ENCODE measurements at regions not wholly inside any gene's neighbourhood (a gene's known extent, or its start where the extent isn't known, plus 50 kb on each side); places are given as distances from the start of the nearest gene placed in this dataset.
"Not testable (repeated sequence)": the region's sequence is repeated elsewhere in the genome, so short reads cannot be mapped to it uniquely, and the experiment has no call there.

DNA sequence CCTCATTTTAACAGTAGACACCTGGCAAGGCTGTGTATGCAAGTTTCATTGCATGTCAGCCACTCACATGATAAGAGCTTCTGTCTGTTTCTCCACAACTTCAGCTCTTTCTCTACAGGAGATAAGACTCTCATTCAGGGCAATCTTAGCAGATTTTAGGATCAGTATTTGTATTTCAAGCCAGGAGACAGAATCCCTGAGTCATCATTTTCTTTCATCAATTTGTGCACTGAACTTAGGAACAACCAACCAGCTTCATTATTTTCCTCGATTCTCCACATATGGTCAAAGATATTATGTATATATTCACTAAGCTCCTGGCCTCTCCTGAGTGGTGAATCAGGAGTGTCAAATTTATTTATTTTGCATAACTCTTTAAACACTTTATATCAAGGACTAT is 181.8 kb upstream of the CCNH start:
- TF ChIP-seq, protein P1, sequence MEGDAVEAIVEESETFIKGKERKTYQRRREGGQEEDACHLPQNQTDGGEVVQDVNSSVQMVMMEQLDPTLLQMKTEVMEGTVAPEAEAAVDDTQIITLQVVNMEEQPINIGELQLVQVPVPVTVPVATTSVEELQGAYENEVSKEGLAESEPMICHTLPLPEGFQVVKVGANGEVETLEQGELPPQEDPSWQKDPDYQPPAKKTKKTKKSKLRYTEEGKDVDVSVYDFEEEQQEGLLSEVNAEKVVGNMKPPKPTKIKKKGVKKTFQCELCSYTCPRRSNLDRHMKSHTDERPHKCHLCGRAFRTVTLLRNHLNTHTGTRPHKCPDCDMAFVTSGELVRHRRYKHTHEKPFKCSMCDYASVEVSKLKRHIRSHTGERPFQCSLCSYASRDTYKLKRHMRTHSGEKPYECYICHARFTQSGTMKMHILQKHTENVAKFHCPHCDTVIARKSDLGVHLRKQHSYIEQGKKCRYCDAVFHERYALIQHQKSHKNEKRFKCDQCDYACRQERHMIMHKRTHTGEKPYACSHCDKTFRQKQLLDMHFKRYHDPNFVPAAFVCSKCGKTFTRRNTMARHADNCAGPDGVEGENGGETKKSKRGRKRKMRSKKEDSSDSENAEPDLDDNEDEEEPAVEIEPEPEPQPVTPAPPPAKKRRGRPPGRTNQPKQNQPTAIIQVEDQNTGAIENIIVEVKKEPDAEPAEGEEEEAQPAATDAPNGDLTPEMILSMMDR (IDR thresholded peaks at IDR 0.05; ENCODE audit: insufficient read depth, low read length, missing control alignments) = no peak
- ChIA-PET CTCF (no interaction called here), POLR2A (no interaction called here)
- H3K4me3 ChIP-seq (ENCODE audit: low read depth, low read length) = no peak overlapping the region
- DNase-seq (ENCODE audit: low read depth, low spot score) = no peak

DNA sequence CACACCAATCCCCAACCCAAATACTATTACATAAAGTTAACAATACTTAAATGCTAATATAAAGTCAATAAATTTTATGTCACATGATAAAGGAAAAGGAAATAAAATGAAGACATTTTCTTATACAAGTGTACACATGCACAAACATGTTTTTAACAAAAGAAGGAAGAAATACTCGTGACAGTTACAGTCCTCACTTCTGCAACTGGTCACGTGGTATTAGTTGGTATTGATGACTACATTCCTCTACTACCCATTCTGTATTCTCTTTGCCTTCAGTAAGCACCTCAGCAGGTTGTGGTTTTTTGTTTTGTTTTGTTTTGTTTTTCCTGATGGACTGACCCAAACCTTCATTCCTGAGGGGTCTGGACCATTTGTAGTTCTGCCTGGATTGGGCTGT is 176.9 kb upstream of the CCNH start:
- POLR2A ChIA-PET = no interaction called here
- TF ChIP-seq, protein P1 (IDR thresholded peaks at IDR 0.05; ENCODE audit: insufficient read depth, low read length, missing control alignments) = no peak
- H3K4me3 ChIP-seq (ENCODE audit: low read depth, low read length) = no peak overlapping the region
- DNase-seq (ENCODE audit: low read depth, low spot score) = no peak
- CTCF ChIA-PET = no interaction called here

DNA sequence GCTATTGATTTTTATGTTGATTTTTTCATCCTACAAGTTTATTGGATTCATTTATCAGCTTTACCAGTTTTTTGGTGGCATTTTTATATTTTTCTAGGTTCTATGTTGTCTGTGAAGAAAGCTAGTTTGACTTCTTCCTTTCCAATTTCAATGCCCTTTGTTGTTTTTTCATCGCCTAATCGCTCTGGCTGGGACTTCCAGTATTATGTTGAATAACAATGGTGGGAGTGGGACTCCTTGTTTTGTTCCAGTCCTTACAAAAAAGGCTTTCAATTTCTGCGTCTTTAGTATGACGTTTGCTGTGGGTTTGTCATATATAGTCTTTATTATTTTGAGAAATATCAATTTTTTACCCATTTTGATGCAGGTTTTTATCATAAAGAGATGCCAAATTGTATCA is 175.6 kb upstream of the CCNH start:
- POLR2A ChIA-PET = no interaction called here
- no peak overlapping the region for H3K4me3 ChIP-seq (ENCODE audit: low read depth, low read length)
- TF ChIP-seq, protein P1 (IDR thresholded peaks at IDR 0.05; ENCODE audit: insufficient read depth, low read length, missing control alignments) = no peak
- no peak for DNase-seq (ENCODE audit: low read depth, low spot score)
- CTCF ChIA-PET = no interaction called here

DNA sequence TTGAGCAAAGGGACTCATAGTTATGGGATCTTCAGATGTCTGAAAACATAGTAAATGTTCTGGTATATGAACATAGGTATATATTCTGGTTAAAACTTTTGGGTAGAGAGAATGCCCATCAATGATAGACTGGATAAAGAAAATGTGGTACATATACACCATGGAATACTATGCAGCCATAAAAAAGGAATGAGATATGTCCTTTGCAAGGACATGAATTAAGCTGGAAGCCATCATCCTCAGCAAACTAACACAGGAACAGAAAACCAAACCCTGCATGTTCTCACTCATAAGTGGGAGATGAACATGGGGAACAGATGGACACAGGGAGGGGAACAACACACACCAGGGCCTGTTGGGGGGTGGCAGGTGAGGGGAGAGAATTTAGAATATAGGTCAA is 171.0 kb upstream of the CCNH start:
- DNase-seq (ENCODE audit: low read depth, low spot score) = not testable (repeated sequence)

GRCh38 chr5:87582149-87582548 is 169.4 kb upstream of the CCNH start:
- no peak for DNase-seq (ENCODE audit: low read depth, low spot score)
- ChIA-PET CTCF (no interaction called here), POLR2A (no interaction called here)
- no peak overlapping the region for H3K4me3 ChIP-seq (ENCODE audit: low read depth, low read length)
- TF ChIP-seq, protein P1 (IDR thresholded peaks at IDR 0.05; ENCODE audit: insufficient read depth, low read length, missing control alignments) = no peak

More for the DNA sequence above, 171.0 kb upstream of the CCNH start:
- CTCF ChIA-PET; H3K4me3 ChIP-seq (ENCODE audit: low read depth, low read length); POLR2A ChIA-PET: not testable (repeated sequence)

DNA sequence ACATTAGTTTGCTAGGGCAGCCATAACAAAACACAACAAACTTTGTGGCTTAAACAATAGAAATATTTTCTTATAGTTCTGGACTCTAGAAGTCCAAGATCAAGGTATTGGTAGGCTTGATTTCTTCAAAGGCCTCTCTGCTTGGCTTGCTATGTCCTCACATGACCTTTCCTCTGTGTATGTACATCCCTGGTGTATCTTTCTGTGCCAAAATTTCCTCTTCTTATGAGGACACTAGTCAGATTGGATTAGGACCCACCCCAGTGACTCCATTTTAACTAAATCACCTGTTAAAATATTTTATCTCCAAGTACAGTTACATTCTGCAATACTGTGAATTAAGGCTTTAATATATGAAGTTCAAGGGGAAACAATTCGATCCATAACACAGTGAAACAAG is 168.9 kb upstream of the CCNH start:
- TF ChIP-seq, protein P1 (IDR thresholded peaks at IDR 0.05; ENCODE audit: insufficient read depth, low read length, missing control alignments) = no peak
- POLR2A ChIA-PET = no interaction called here
- CTCF ChIA-PET = no interaction called here

DNA sequence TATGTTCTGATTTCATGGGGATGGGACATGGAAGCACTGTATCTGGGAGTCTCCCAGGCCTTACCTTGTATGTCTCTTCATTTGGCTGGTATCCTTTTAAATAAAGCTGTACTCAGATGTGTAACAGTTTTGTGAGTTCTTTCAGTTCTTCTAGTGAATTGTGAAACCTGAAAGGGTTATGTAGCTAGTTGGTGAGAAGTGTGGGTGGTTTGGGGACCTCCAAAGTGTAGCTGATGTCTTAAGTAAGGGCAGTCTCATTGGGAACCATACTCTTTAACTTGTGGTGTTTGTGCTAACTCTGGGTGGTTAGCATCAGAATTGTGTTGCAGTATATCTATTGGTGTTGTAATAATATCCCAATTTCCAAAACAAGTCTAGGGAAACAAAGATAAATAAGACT is 166.9 kb upstream of the CCNH start:
- ChIA-PET POLR2A (no interaction called here), CTCF (no interaction called here)
- DNase-seq (ENCODE audit: low read depth, low spot score) = no peak
- no peak overlapping the region for H3K4me3 ChIP-seq (ENCODE audit: low read depth, low read length)
- TF ChIP-seq, protein P1 (IDR thresholded peaks at IDR 0.05; ENCODE audit: insufficient read depth, low read length, missing control alignments) = no peak

More for the DNA sequence above, 168.9 kb upstream of the CCNH start:
- H3K4me3 ChIP-seq (ENCODE audit: low read depth, low read length) = no peak overlapping the region
- no peak for DNase-seq (ENCODE audit: low read depth, low spot score)
